SK-N-SH (cell line): ENCODE measurements at regions not wholly inside any gene's neighbourhood (a gene's known extent, or its start where the extent isn't known, plus 50 kb on each side); places are given as distances from the start of the nearest gene placed in this dataset.

Source experiments
- CTCF ChIA-PET: fragments of 300-600, 350-600 bp; formaldehyde crosslinking; extraction: SDS; loops from one replicate; lab custom pipeline; 2021; lab: Yijun Ruan, JAX
- POLR2A ChIA-PET: fragments of 350-600 bp; sonication (Branson Sonifier 250); formaldehyde crosslinking; extraction: SDS; loops from one replicate; lab custom pipeline; 2020; ENCODE audit warnings: antibody characterized with exemption, inconsistent platforms; lab: Yijun Ruan, JAX
- DNase-seq: peaks from one replicate; pipeline ENCODE4 v3.0.0; 2012
- H2AFZ ChIP-seq: fragments of 200-600 bp; sonication (generic); 2 replicates; pipeline ENCODE4 v1.8.1; 2016; ENCODE audit warnings: antibody characterized with exemption, mild to moderate bottlenecking, low read depth
- H3F3A ChIP-seq: fragments of 200-600 bp; sonication (generic); replicated peaks from 2 replicates; pipeline ENCODE3; 2016; ENCODE audit warnings: antibody characterized with exemption, mild to moderate bottlenecking; ENCODE audit not compliant: insufficient read depth
- H3K27ac ChIP-seq, 2 experiments: fragments of 200-500 bp in 1 of 2; fragments of 200-600 bp in 1 of 2; sonication (Bioruptor generic) in 1 of 2; sonication (generic), shearing (Covaris generic) in 1 of 2; 2 replicates each; pipeline versions ENCODE4 v1.5.1 to v1.6.1; 2014 to 2016; ENCODE audit warnings: low read depth in 2 of 2, inconsistent platforms in 1 of 2, low read length in 1 of 2, mild to moderate bottlenecking in 1 of 2, mixed read lengths in 1 of 2
- H3K27me3 ChIP-seq: fragments of 200-600 bp; sonication (generic), shearing (Covaris generic); 2 replicates; pipeline ENCODE4 v1.6.1; 2016; ENCODE audit warnings: mixed run types; ENCODE audit not compliant: insufficient read depth
- H3K36me3 ChIP-seq, 2 experiments: fragments of 200-500 bp in 1 of 2; fragments of 200-600 bp in 1 of 2; sonication (Bioruptor generic) in 1 of 2; sonication (generic) in 1 of 2; replicated peaks in 1 of 2; 2 replicates each; pipeline versions ENCODE3 to v1.5.1; 2014 to 2016; ENCODE audit warnings: low read length in 1 of 2, mild to moderate bottlenecking in 1 of 2; ENCODE audit not compliant: insufficient read depth in 2 of 2, control insufficient read depth in 1 of 2
- H3K4me1 ChIP-seq, 2 experiments: fragments of 200-500 bp in 1 of 2; fragments of 200-600 bp in 1 of 2; sonication (Bioruptor generic) in 1 of 2; sonication (generic), shearing (Covaris generic) in 1 of 2; 2 replicates each; pipeline versions ENCODE4 v1.5.1 to v1.6.1; 2014 to 2016; ENCODE audit warnings: low read depth in 1 of 2, low read length in 1 of 2, mixed run types in 1 of 2; ENCODE audit not compliant: insufficient read depth in 2 of 2, control insufficient read depth in 1 of 2
- H3K4me2 ChIP-seq: fragments of 200-600 bp; sonication (generic), shearing (Covaris generic); 2 replicates; pipeline ENCODE4 v1.6.1; 2017; ENCODE audit warnings: mixed run types
- H3K4me3 ChIP-seq, 2 experiments: fragments of 200-500 bp in 1 of 2; fragments of 200-600 bp in 1 of 2; sonication (Bioruptor generic) in 1 of 2; sonication (generic), shearing (Covaris generic) in 1 of 2; 2 replicates each; pipeline versions ENCODE4 v1.5.1 to v1.8.1; 2014 to 2016; ENCODE audit warnings: low read depth in 2 of 2, inconsistent platforms in 1 of 2, low read length in 1 of 2, mild to moderate bottlenecking in 1 of 2, mixed read lengths in 1 of 2, moderate library complexity in 1 of 2
- H3K79me2 ChIP-seq: fragments of 200-600 bp; sonication (generic); 2 replicates; pipeline ENCODE4 v1.8.1; 2017; ENCODE audit warnings: mild to moderate bottlenecking; ENCODE audit not compliant: insufficient read depth
- H3K9ac ChIP-seq: fragments of 200-600 bp; sonication (generic); 2 replicates; pipeline ENCODE4 v1.6.1; 2017; ENCODE audit warnings: mixed run types
- H3K9me2 ChIP-seq: fragments of 200-600 bp; sonication (generic); 2 replicates; pipeline ENCODE4 v1.6.1; 2017; ENCODE audit warnings: mixed run types
- H3K9me3 ChIP-seq: fragments of 200-600 bp; sonication (generic); 2 replicates; pipeline ENCODE4 v1.6.1; 2017; ENCODE audit warnings: mixed run types, mild to moderate bottlenecking, moderate library complexity
- H4K20me1 ChIP-seq: fragments of 200-600 bp; sonication (generic); 2 replicates; pipeline ENCODE4 v1.6.1; 2017; ENCODE audit warnings: mild to moderate bottlenecking, mixed run types; ENCODE audit not compliant: insufficient read depth
- CHD2 ChIP-seq: fragments of 150-350 bp; IDR thresholded peaks from 2 replicates; pipeline ENCODE4 v1.6.1; 2018; ENCODE audit warnings: low read length; ENCODE audit not compliant: partially characterized antibody
- ELF1 ChIP-seq: IDR thresholded peaks from 2 replicates; pipeline ENCODE4 v1.4.0; 2012
- EZH2phosphoT487 ChIP-seq: fragments of 200-600 bp; sonication (generic); IDR thresholded peaks from 2 replicates; pipeline ENCODE4 v1.6.1; 2017; ENCODE audit warnings: low read depth, mixed run types, mild to moderate bottlenecking, antibody characterized with exemption, moderate library complexity, borderline replicate concordance
- FOXM1 ChIP-seq: IDR thresholded peaks from 2 replicates; pipeline ENCODE4 v1.4.0; 2012; ENCODE audit warnings: low read depth, mild to moderate bottlenecking
- GATA2 ChIP-seq: sonication (generic); formaldehyde crosslinking; IDR thresholded peaks from 2 replicates; pipeline ENCODE4 v1.5.0; 2020; ENCODE audit warnings: mild to moderate bottlenecking, missing genetic modification reagents
- JUND ChIP-seq: IDR thresholded peaks from 2 replicates; pipeline ENCODE4 v1.4.0; 2012
- MXI1 ChIP-seq: IDR thresholded peaks from 2 replicates; pipeline ENCODE4 v1.6.1; 2012; ENCODE audit warnings: mild to moderate bottlenecking, low read depth, low read length, improper control_type of control experiment
- NFIC ChIP-seq: IDR thresholded peaks from 2 replicates; pipeline ENCODE4 v1.4.0; 2012; ENCODE audit warnings: borderline replicate concordance
- NRF1 ChIP-seq: IDR thresholded peaks from 2 replicates; pipeline ENCODE4 v1.6.1; 2012; ENCODE audit warnings: low read depth, mild to moderate bottlenecking, low read length
- POLR2AphosphoS5 ChIP-seq: IDR thresholded peaks from 2 replicates; pipeline ENCODE4 v1.6.1; 2012; ENCODE audit warnings: low read depth, low read length
- RAD21 ChIP-seq: IDR thresholded peaks from 2 replicates; pipeline ENCODE4 v1.6.1; 2012; ENCODE audit warnings: mild to moderate bottlenecking, low read length
- REST ChIP-seq: IDR thresholded peaks from 2 replicates; pipeline ENCODE4 v1.6.1; 2012; ENCODE audit warnings: mild to moderate bottlenecking, low read depth, low read length, moderate library complexity
- RFX5 ChIP-seq: IDR thresholded peaks from 2 replicates; pipeline ENCODE4 v1.6.1; 2012; ENCODE audit warnings: mild to moderate bottlenecking, improper control_type of control experiment, low read length
- RXRA ChIP-seq: IDR thresholded peaks from 2 replicates; pipeline ENCODE4 v1.4.0; 2012; ENCODE audit warnings: low read depth, mild to moderate bottlenecking, borderline replicate concordance
- SIN3A ChIP-seq: IDR thresholded peaks from 2 replicates; pipeline ENCODE4 v1.6.1; 2012; ENCODE audit warnings: low read depth, mild to moderate bottlenecking, low read length, moderate library complexity, borderline replicate concordance
- TEAD4 ChIP-seq: IDR thresholded peaks from 2 replicates; pipeline ENCODE4 v1.4.0; 2012; ENCODE audit warnings: mild to moderate bottlenecking, borderline replicate concordance; ENCODE audit not compliant: insufficient read depth
- USF2 ChIP-seq: fragments of 150-350 bp; IDR thresholded peaks from 2 replicates; pipeline ENCODE4 v1.6.1; 2017; ENCODE audit warnings: antibody characterized with exemption, low read length, low read depth, borderline replicate concordance
- YY1 ChIP-seq: IDR thresholded peaks from 2 replicates; pipeline ENCODE4 v1.4.0; 2012; ENCODE audit warnings: low read depth, mild to moderate bottlenecking
- WGBS: methylation state at CpG from one replicate; pipeline ENCODE4 v1.1.6; 2017; ENCODE audit warnings: low lambda C conversion rate; 5-methylcytosine and 5-hydroxymethylcytosine counted together
- TF ChIP-seq, protein P1 (sequence below): IDR thresholded peaks from 2 replicates; pipeline ENCODE4 v1.4.0; 2012; ENCODE audit warnings: low read depth, borderline replicate concordance
- TF ChIP-seq, protein P2 (sequence below): IDR thresholded peaks from 2 replicates; pipeline ENCODE4 v1.4.0; 2012; ENCODE audit warnings: low read depth
- TF ChIP-seq, protein P3 (sequence below): fragments of 150-350 bp; IDR thresholded peaks from 2 replicates; pipeline ENCODE4 v1.6.1; 2016; ENCODE audit warnings: mild to moderate bottlenecking, low read depth, low read length

- WGBS: 42% methylated on average over 4 of the region's 11 CpGs
- H3K9me3 ChIP-seq: no peaks in the 10 kb centered on the region
These were observed 327.3 kb downstream of the ADGRD1 start for GRCh38 chr12:131281016-131281415.

GRCh38 chr12:131282292-131283080 is 328.8 kb downstream of the ADGRD1 start:
- DNase-seq: no peak
- H3K79me2 ChIP-seq: no peaks in the 10 kb centered on the region
- ChIA-PET CTCF (no interaction called here), POLR2A (interaction anchor here (0.9 kb wide), 1 partner anchor 10 kb away, joined by 3 read pairs; no protein-coding TSS in a partner anchor)
- H3F3A ChIP-seq: no peaks in the 10 kb centered on the region
- H3K4me1 ChIP-seq: no peaks in the 10 kb centered on the region; a peak in 1 of 4 replicates
- H3K9ac ChIP-seq: no peak overlapping the region
- no peaks in the 10 kb centered on the region for H3K9me2 ChIP-seq
- H2AFZ ChIP-seq: no peak overlapping the region
- no peaks in the 10 kb centered on the region for H3K36me3 ChIP-seq
- H3K27me3 ChIP-seq: no peaks in the 10 kb centered on the region
- H3K9me3 ChIP-seq: no peaks in the 10 kb centered on the region
- WGBS: 69% methylated on average over 13 of the region's 33 CpGs
- no peaks in the 10 kb centered on the region for H4K20me1 ChIP-seq
- no peak overlapping the region for H3K4me2 ChIP-seq
- no peak overlapping the region for H3K4me3 ChIP-seq
- no peak overlapping the region for H3K27ac ChIP-seq
- TF ChIP-seq RFX5 (no peak), REST (no peak), RAD21 (no peak), ELF1 (no peak), EZH2phosphoT487 (no peak), NFIC (no peak), MXI1 (no peak), RXRA (no peak), USF2 (no peak), GATA2 (no peak), JUND (no peak), YY1 (no peak), SIN3A (no peak), POLR2AphosphoS5 (no peak), CHD2 (no peak), FOXM1 (no peak)

More at GRCh38 chr12:131281016-131281415, 327.3 kb downstream of the ADGRD1 start:
- H3F3A ChIP-seq: no peaks in the 10 kb centered on the region
- no peaks in the 10 kb centered on the region for H3K9me2 ChIP-seq
- no peaks in the 10 kb centered on the region for H3K36me3 ChIP-seq
- ChIA-PET CTCF (no interaction called here), POLR2A (no interaction called here)
- no peak overlapping the region for H3K9ac ChIP-seq
- TF ChIP-seq RAD21 (no peak), NRF1 (no peak), MXI1 (no peak), TEAD4 (no peak)
- TF ChIP-seq, protein P1, sequence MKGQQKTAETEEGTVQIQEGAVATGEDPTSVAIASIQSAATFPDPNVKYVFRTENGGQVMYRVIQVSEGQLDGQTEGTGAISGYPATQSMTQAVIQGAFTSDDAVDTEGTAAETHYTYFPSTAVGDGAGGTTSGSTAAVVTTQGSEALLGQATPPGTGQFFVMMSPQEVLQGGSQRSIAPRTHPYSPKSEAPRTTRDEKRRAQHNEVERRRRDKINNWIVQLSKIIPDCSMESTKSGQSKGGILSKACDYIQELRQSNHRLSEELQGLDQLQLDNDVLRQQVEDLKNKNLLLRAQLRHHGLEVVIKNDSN: no peak
- TF ChIP-seq, protein P2, sequence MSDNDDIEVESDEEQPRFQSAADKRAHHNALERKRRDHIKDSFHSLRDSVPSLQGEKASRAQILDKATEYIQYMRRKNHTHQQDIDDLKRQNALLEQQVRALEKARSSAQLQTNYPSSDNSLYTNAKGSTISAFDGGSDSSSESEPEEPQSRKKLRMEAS: no peak
- TF ChIP-seq, protein P3, sequence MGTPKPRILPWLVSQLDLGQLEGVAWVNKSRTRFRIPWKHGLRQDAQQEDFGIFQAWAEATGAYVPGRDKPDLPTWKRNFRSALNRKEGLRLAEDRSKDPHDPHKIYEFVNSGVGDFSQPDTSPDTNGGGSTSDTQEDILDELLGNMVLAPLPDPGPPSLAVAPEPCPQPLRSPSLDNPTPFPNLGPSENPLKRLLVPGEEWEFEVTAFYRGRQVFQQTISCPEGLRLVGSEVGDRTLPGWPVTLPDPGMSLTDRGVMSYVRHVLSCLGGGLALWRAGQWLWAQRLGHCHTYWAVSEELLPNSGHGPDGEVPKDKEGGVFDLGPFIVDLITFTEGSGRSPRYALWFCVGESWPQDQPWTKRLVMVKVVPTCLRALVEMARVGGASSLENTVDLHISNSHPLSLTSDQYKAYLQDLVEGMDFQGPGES: no peak
- H3K27me3 ChIP-seq: no peaks in the 10 kb centered on the region
- H3K4me1 ChIP-seq: no peaks in the 10 kb centered on the region; a peak in 1 of 4 replicates
- H3K4me3 ChIP-seq: no peak overlapping the region
- no peaks in the 10 kb centered on the region for H4K20me1 ChIP-seq
- DNase-seq: no peak
- H3K4me2 ChIP-seq: no peak overlapping the region
- no peak overlapping the region for H2AFZ ChIP-seq
- no peaks in the 10 kb centered on the region for H3K79me2 ChIP-seq
- H3K27ac ChIP-seq: no peak overlapping the region
